ENCODE measurements at regions not wholly inside any gene's neighbourhood (a gene's known extent, or its start where the extent isn't known, plus 50 kb on each side); places are given as distances from the start of the nearest gene placed in this dataset.

- DNase-seq = no peak
Observed at GRCh38 chr13:50576156-50576555, 267.3 kb downstream of the DLEU7 start.

GRCh38 chr13:50577806-50578205, 265.7 kb downstream of the DLEU7 start:
- no peak for DNase-seq

- no peak for DNase-seq
Observed at GRCh38 chr13:50580684-50581305, 262.7 kb downstream of the DLEU7 start.

GRCh38 chr13:50581586-50582196, 261.8 kb downstream of the DLEU7 start:
- no peak for DNase-seq

GRCh38 chr13:50584856-50585580, 258.5 kb downstream of the DLEU7 start:
- no peak for DNase-seq

- DNase-seq = no peak
Observed at GRCh38 chr13:50585674-50586413, 257.6 kb downstream of the DLEU7 start.

- no peak for DNase-seq
Observed at GRCh38 chr13:50586414-50587083, 256.9 kb downstream of the DLEU7 start.

- DNase-seq = no peak
Observed at GRCh38 chr13:50587115-50587514, 256.4 kb downstream of the DLEU7 start.

GRCh38 chr13:50587645-50588373, 255.7 kb downstream of the DLEU7 start:
- no peak for DNase-seq

- DNase-seq = no peak
Observed at GRCh38 chr13:50588491-50589130, 254.9 kb downstream of the DLEU7 start.

- DNase-seq = no peak
Observed at GRCh38 chr13:50589139-50589538, 254.4 kb downstream of the DLEU7 start.

- DNase-seq = no peak
Observed at GRCh38 chr13:50589651-50590054, 253.8 kb downstream of the DLEU7 start.

- no peak for DNase-seq
Observed at GRCh38 chr13:50592412-50593155, 250.9 kb downstream of the DLEU7 start.

GRCh38 chr13:50593207-50593606, 250.3 kb downstream of the DLEU7 start:
- DNase-seq = no peak

GRCh38 chr13:50594276-50595051, 249.0 kb downstream of the DLEU7 start:
- DNase-seq = no peak

- no peak for DNase-seq
Observed at GRCh38 chr13:50595196-50595595, 248.3 kb downstream of the DLEU7 start.

GRCh38 chr13:50596156-50596555, 247.3 kb downstream of the DLEU7 start:
- no peak for DNase-seq

- no peak for DNase-seq
Observed at GRCh38 chr13:50596776-50597203, 246.7 kb downstream of the DLEU7 start.

GRCh38 chr13:50598338-50598737, 245.2 kb downstream of the DLEU7 start:
- DNase-seq = no peak

All from left kidney (tissue), 1 donor.